ENCODE measurements at regions not wholly inside any gene's neighbourhood (a gene's known extent, or its start where the extent isn't known, plus 50 kb on each side); places are given as distances from the start of the nearest gene placed in this dataset.

DNA sequence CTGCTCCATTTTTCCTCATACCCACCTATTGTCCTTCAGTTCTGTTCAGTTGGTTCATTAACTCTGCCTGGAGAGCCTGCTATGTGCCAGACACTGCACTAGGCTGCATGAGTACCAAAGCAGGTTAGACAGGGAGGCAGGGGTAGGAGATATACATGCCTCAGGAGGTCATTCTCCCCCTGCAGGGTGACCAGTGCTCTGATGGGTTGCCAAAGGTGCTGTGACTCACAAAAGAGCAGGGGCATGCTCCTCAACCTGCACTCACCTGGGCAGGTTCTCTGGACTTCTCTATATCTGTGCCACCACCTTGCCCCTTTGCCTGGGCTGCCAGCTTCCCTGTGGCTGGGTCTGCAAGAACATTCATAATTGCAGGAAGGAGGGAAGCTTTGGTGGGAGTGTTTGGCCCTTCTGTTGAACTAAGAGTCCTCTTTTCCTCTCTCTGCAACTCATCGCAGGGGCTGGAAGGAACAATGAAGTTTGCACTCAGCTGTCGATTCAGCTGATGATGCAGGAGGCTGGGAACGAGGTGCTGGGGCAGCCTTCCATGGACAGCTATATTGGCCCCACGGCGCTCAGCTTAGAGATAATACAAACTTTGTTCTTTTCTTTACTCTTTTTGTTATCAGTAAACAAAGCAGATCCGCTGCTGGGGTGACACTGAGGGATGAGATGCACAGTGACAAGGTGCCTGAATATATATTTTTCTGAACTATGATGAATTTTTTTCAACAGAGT lies 356.4 kb upstream of the PLXNA2 start:
- DNase-seq, result no peak

GRCh38 chr1:208601561-208601960 lies 357.4 kb upstream of the PLXNA2 start:
- DNase-seq, result no peak

GRCh38 chr1:208603721-208604120 lies 359.5 kb upstream of the PLXNA2 start:
- no peak for DNase-seq

DNA sequence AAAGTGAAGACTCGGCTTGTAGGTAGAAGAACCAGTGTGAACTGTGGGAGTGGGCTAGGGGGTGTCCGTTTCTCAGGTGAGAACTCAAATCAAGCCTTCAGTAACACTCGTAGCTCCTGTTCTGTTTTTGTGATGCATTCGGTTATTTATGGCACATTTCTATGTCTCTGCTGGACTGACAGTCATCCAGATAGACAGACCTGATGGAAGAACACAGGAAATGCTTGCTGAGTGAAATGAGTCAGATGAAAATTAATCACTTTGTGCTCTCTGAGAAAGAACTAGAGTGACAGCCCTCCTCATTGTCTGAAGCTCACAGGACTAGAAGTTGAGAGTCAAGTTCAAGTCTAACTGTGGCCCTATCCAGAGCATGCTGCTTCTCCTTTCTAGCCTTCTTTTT lies 360.1 kb upstream of the PLXNA2 start:
- no peak for DNase-seq

DNA sequence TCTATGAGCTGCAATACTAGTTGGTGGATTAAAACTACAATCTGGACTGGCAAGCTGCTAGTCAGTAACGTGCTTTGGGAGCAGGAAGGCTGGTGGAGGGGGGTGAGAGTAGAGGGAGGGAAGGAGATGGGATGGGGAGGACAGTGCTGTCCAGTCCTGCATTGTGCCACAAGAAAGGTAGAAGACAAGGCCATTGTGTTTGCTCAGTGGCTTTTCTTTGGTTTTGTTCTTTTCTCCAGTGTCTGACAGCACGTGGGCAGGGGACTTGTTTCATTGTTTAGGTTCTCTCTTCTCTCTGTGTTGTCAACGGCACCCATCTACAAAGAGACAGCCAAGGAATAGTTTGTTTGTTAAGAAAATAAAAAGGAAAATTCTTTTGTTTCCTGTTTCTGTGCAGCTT lies 362.8 kb upstream of the PLXNA2 start:
- no peak for DNase-seq

- no peak for DNase-seq
These were observed 363.4 kb upstream of the PLXNA2 start for GRCh38 chr1:208607616-208608015.

- no peak for DNase-seq
These were observed 370.4 kb upstream of the PLXNA2 start for GRCh38 chr1:208614610-208615009.

DNA sequence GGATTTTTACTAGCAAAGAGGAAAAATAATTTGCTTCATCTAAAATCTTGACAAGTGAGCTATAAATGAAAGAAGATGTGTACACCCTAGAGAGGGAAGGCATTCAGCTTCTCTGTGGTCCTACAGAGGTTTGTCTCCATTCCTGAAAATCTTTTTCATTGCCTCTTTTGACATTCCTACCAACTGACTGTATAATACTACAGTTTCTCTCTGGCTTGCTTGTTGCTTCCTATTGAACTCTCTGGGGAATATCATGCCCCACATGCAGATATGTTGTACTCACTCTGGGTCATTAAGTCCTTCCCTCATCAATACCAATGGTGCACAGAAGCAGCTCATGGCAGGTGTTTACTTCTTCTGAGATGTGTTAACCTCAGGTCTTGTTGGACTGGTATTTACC lies 371.2 kb upstream of the PLXNA2 start:
- DNase-seq, result no peak

DNA sequence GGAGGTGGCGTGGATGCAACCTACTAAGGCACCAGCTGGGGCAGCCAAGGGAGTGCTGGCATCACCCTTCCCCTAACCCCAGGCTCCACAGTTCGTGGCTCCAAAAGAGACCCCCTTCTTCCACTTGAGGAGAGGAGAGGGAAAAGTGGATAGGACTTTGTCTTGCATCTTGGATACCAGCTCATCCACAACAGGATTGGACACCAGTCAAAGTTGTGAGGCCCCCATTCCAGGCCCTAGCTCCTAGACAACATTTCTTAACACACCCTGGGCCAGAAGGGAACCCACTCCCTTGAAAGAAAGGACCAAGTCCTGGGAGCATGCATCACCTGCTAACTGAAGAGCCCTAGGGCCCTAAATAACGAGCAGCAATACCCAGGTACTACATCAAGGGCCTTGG lies 372.6 kb upstream of the PLXNA2 start:
- DNase-seq, result no peak

DNA sequence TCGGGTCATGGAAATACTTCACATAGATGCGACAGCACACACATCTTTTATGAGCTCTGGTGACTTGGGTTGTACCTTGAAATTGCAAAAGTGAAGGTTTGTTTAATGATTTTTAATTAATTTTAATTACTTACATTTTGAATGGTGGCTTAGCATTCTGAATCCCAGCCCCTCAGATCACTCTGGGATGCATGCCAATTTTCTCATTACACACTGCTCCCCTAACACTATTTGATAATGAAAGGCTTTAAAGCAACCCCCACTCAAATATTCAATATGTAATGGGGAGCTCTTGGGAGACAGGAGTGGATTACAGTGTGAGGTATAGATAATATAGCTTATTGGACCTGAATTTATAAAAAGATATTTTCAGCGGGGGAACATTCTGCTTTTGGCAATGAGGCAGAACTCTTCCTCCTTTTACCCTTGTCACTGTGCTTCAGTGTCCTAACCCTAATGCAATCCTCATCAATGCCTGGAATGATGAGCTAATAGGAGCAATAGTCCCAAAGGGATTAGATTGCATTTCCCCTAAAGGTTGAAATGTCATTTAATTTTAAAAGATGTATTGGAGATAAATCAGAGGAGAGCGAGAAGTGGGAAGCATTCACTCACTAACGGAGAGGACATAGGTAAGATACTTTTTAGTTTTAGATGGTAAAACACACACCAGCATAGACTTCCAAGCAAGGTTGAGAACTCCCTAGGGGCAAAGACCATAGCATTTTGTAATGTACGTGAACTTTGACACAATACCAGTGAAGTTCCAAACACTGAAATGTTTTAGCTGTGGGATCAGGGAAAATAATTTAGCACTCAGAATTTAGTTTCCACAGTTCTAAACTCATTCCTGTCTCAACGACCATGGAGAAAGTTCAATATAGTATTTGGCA lies 384.1 kb upstream of the PLXNA2 start:
- no peak for DNase-seq

DNA sequence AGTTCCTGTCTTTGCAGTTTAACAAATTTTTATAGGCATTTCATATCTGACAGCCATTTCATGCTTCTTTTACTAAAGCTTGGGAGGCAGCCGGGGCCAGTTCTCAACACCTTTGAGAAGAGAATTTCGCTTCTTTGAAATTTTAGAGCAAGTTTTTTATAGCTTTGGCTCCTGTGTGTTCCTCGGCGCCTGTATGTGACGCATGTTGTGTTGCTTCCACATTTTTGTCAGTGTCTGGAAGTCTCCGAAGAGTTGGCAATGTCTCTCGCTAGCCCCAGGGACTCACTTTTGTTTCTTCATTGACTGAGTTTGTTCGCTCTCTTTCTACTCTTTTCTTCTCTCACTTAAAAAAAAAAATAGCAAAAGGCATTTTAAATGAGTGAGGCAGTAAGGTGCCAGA lies 386.9 kb upstream of the PLXNA2 start:
- DNase-seq, result no peak

DNA sequence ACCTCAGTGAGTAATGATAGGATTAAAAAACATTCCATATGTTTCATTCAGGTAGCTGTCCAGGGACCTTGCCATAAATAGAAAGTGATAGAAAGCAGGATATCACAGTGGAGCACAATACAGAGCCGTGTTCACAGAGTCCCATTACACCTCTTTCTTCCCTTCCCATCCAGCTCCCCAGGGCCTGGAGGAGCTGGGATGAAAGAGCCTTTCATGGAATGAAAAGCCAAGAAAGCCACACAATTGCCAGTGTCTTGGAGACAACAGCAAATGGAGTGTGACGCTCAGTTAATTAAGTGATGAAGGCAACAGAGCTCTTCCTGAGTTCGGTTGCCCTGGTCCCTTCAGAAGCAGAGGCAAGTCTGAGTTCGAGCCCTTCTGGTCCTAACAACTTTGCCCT lies 387.3 kb upstream of the PLXNA2 start:
- no peak for DNase-seq

- no peak for DNase-seq
These were observed 390.4 kb upstream of the PLXNA2 start for GRCh38 chr1:208634346-208635140.

DNA sequence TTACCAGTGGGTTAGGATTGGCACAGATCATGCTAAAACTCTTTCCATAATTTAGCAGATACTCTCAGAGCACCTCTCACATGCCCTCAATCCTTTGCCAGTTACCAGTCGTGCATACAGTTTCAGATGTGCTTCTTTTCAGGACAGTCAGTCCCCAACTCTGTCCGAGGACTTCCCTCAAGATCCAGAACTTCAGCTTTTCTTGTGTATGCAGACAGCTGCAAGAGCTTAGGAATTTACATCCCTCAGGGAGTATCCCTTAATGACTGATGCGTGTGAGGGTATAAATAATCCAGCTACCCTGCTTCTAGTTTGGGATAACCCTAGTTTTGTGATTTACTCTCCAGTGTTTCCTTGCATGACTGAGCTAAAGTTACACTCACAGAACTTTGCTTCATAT lies 393.0 kb upstream of the PLXNA2 start:
- no peak for DNase-seq

DNA sequence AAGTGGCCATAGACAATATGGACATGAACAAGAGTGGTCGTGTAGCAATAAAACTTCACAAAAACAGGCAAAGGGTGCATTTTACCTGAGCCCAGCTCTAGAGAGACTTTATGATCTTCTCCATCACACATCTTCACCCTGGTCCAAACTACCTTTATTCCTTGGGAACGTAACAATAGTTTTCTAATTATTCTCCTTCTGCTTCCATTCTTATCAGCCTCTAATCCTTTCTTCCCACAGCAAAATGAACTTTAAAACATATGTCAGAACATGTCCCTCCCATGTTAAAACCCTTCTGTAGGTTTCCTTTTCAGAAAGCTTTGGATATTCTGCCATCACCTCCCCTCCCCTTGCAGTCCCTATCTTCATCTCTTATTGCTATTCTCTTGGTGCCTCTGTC lies 395.2 kb upstream of the PLXNA2 start:
- no peak for DNase-seq

DNA sequence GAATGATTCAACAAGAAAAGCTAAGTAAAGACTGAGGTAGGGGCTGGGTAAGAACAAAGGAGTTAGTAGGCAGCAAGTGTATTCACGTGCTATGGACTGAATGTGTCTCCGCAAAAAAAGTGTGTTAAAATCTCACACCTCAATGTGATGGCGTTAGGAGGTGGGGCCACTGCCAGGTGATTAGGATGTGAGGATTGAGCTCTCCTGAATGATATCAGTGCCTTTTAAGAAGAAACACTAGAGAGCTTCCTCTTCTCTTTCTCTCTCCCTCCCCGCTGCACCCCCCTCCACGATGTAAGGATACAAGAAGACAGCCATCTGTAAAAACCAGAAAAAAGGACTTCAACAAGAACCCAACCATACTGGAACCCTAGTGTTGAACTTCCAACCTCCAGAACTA lies 396.1 kb upstream of the PLXNA2 start:
- no peak for DNase-seq

GRCh38 chr1:208641579-208642280 lies 397.5 kb upstream of the PLXNA2 start:
- DNase-seq, result no peak

- DNase-seq, result no peak
These were observed 398.9 kb upstream of the PLXNA2 start for GRCh38 chr1:208643005-208643597.

DNA sequence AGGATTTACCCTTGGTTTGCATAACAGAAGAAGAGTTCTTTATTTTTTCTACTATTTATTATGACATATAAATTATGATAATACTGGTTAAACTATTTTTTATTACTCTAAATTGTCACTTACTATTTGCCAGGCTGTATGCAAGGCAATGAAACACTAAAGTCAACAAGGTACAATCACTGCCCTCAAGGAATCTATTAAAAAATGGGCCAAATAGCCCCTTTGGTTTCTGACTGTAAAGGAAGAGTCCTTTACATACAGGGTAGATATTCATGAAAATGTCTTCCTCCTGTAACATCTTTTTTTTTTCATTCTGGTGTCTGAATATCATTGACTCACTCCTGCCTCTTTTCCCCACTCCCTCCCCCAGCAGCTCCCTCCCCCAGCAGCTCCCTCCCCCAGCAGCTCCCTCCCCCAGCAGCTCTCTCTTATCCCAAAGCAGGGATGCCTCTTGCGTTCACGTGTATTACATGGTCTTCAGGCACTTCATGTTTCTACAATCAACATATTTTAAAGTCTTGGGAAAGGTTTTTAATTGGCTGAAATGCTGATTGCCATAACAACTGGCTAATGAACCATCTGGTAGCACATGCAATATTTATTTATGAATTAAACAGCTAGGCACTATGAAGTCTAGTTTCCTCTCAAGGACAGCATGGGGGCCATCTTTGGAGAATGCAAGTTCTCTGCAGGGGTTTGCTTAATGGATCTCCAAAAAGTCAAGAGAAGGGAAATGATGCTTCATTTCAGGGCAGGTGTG lies 400.4 kb upstream of the PLXNA2 start:
- no peak for DNase-seq

DNA sequence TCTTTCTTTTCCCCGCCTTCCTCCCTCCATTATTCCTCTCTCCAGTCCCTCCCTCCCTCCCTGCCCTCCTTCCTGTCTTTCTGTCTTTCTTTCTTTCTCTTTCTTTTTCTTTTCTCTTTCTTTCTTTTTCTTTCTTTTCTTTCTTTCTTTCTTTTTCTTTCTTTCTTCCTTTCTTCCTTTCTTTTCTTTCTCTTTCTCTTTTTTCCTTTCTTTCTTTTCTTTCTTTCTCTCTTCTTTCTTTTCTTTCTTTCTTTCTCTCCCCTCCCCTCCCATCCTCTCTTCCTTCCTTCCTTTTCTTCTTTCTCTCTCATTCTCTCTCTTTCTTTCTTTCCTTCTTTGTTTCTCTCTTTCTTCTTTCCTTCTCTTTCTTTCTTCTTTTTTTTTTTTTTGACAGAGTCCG lies 402.2 kb upstream of the PLXNA2 start:
- no peak for DNase-seq

DNA sequence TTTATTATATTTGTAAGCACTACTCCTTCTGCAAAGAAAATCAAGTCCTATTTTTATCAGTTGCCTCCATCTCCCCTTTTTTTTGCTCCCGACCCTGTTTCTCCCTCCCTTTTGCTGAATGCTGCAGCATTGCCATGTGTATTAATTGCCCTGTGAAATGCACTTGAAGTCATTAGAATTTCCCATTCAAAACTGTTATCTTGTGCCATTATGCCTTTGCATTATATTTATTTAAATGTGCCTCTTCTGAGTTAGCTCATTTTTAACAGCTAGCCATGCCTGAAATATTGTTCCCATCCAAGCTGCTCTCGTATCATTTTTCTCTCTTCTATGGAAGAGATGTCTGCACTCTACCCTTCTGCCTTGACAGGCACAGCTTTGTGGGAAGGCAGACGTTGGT lies 404.0 kb upstream of the PLXNA2 start:
- DNase-seq, result no peak

Measured in activated CD4-positive, alpha-beta T cell treated with anti-CD3 and anti-CD28 coated beads, Interleukin-2, amount 50 U/mL, for 4 hours (primary cell).